IMR-90 (cell line): ENCODE measurements at regions not wholly inside any gene's neighbourhood (a gene's known extent, or its start where the extent isn't known, plus 50 kb on each side); places are given as distances from the start of the nearest gene placed in this dataset.

Experiments used
- ATAC-seq: fragments of 200-7000 bp; cut with Tn5 transposase; 2 replicates; pipeline ENCODE4 v1.9.1; 2020; ENCODE audit warnings: low read depth, mild to moderate bottlenecking, moderate library complexity
- BruUV-seq: library from RNA; stranded (reverse); fragments of 400-500 nt; replicated peaks from 2 replicates; lab custom pipeline; 2021; lab: Mats Ljungman, UMichigan
- CTCF ChIA-PET: fragments of 300-600 bp; formaldehyde crosslinking; extraction: SDS; loops from one replicate; lab custom pipeline; 2021; ENCODE audit warnings: antibody characterized with exemption; lab: Yijun Ruan, JAX
- POLR2A ChIA-PET: fragments of 300-600 bp; sonication (Branson Sonifier 250); formaldehyde crosslinking; loops from one replicate; lab custom pipeline; 2022; ENCODE audit warnings: antibody characterized with exemption; ENCODE audit not compliant: unreplicated experiment; lab: Charles Lee
- DNase-seq: peaks from one replicate; pipeline ENCODE4 v3.0.0; 2013
- H2AFZ ChIP-seq: replicated peaks from 2 replicates; pipeline ENCODE3; 2013; ENCODE audit warnings: low read length, mild to moderate bottlenecking; ENCODE audit not compliant: poor library complexity
- H2AK5ac ChIP-seq: 2 replicates; pipeline ENCODE4 v1.6.1; 2013; ENCODE audit warnings: low read depth, low read length, inconsistent platforms
- H2AK9ac ChIP-seq: replicated peaks from 2 replicates; pipeline ENCODE3; 2013; ENCODE audit warnings: mild to moderate bottlenecking, low read depth, low read length, moderate library complexity; ENCODE audit not compliant: poor library complexity
- H2BK120ac ChIP-seq: 2 replicates; pipeline ENCODE4 v1.6.1; 2013; ENCODE audit warnings: low read depth, low read length, inconsistent platforms
- H2BK15ac ChIP-seq: 3 replicates; pipeline ENCODE4 v1.6.1; 2013; ENCODE audit warnings: low read depth, low read length, inconsistent platforms
- H2BK20ac ChIP-seq: 2 replicates; pipeline ENCODE4 v1.6.1; 2013; ENCODE audit warnings: low read depth, mild to moderate bottlenecking, inconsistent platforms, low read length, moderate library complexity
- H2BK5ac ChIP-seq: 2 replicates; pipeline ENCODE4 v1.6.1; 2013; ENCODE audit warnings: mild to moderate bottlenecking, low read depth, low read length, inconsistent platforms; ENCODE audit not compliant: poor library complexity, severe bottlenecking
- H3K14ac ChIP-seq: replicated peaks from 2 replicates; pipeline ENCODE4 v1.6.1; 2013; ENCODE audit warnings: low read depth, low read length, inconsistent platforms
- H3K18ac ChIP-seq: 2 replicates; pipeline ENCODE4 v1.6.1; 2013; ENCODE audit warnings: low read depth, low read length, control low read depth
- H3K23ac ChIP-seq: 2 replicates; pipeline ENCODE4 v1.6.1; 2013; ENCODE audit warnings: low read depth, low read length, inconsistent platforms
- H3K27ac ChIP-seq: 2 replicates; pipeline ENCODE4 v1.5.1; 2013; ENCODE audit warnings: mild to moderate bottlenecking, control low read depth, low read length; ENCODE audit not compliant: insufficient read depth
- H3K27me3 ChIP-seq: 2 replicates; pipeline ENCODE4 v1.6.1; 2013; ENCODE audit warnings: low read length; ENCODE audit not compliant: control insufficient read depth, insufficient read depth
- H3K36me3 ChIP-seq: 2 replicates; pipeline ENCODE4 v1.6.1; 2013; ENCODE audit warnings: low read length, mixed read lengths; ENCODE audit not compliant: control insufficient read depth, insufficient read depth
- H3K4ac ChIP-seq: 2 replicates; pipeline ENCODE4 v1.6.1; 2013; ENCODE audit warnings: low read depth, low read length, inconsistent platforms
- H3K4me1 ChIP-seq: 2 replicates; pipeline ENCODE4 v1.6.1; 2013; ENCODE audit warnings: low read length, mixed read lengths; ENCODE audit not compliant: control insufficient read depth, insufficient read depth
- H3K4me2 ChIP-seq: 2 replicates; pipeline ENCODE4 v1.6.1; 2013; ENCODE audit warnings: low read depth, mild to moderate bottlenecking, control low read depth, low read length, moderate library complexity
- H3K4me3 ChIP-seq: 2 replicates; pipeline ENCODE4 v1.5.1; 2013; ENCODE audit warnings: low read depth, mild to moderate bottlenecking, control low read depth, low read length, moderate library complexity; ENCODE audit not compliant: insufficient read depth
- H3K56ac ChIP-seq: 2 replicates; pipeline ENCODE4 v1.6.1; 2013; ENCODE audit warnings: low read length, inconsistent platforms; ENCODE audit not compliant: insufficient read depth; ENCODE audit errors: extremely low read depth
- H3K79me1 ChIP-seq, 2 experiments: 2 replicates each; pipeline ENCODE4 v1.6.1; 2013; ENCODE audit warnings: low read length in 2 of 2, inconsistent platforms in 1 of 2, low read depth in 1 of 2
- H3K9ac ChIP-seq: 2 replicates; pipeline ENCODE4 v1.6.1; 2013; ENCODE audit warnings: low read depth, low read length, control low read depth
- H3K9me1 ChIP-seq: 2 replicates; pipeline ENCODE4 v1.6.1; 2013; ENCODE audit warnings: low read length, inconsistent platforms; ENCODE audit not compliant: insufficient read depth
- H3K9me3 ChIP-seq: 2 replicates; pipeline ENCODE4 v1.6.1; 2013; ENCODE audit warnings: low read length; ENCODE audit not compliant: control insufficient read depth, insufficient read depth
- H4K20me1 ChIP-seq: 2 replicates; pipeline ENCODE4 v1.6.1; 2013; ENCODE audit warnings: low read length, inconsistent platforms; ENCODE audit not compliant: insufficient read depth
- H4K5ac ChIP-seq: 2 replicates; pipeline ENCODE4 v1.6.1; 2013; ENCODE audit warnings: mild to moderate bottlenecking, low read depth, low read length, control low read depth
- H4K8ac ChIP-seq, 2 experiments: 2 replicates each; pipeline ENCODE4 v1.6.1; 2013; ENCODE audit warnings: low read depth in 2 of 2, low read length in 2 of 2, control low read depth in 1 of 2, inconsistent platforms in 1 of 2
- H4K91ac ChIP-seq: 2 replicates; pipeline ENCODE4 v1.6.1; 2013; ENCODE audit warnings: low read depth, low read length, inconsistent platforms; ENCODE audit not compliant: insufficient read depth
- BHLHE40 ChIP-seq: fragments of 150-350 bp; IDR thresholded peaks from 2 replicates; pipeline ENCODE4 v1.6.1; 2016; ENCODE audit warnings: mild to moderate bottlenecking, low read depth, low read length
- CEBPB ChIP-seq: IDR thresholded peaks from 2 replicates; pipeline ENCODE4 v1.6.1; 2012; ENCODE audit warnings: low read depth, low read length, improper control_type of control experiment
- CHD1 ChIP-seq: IDR thresholded peaks from 2 replicates; pipeline ENCODE4 v1.6.1; 2012; ENCODE audit warnings: low read depth, low read length, improper control_type of control experiment
- CTCF ChIP-seq: conservative IDR thresholded peaks from 2 replicates; pipeline ENCODE4 v1.5.1; 2012; ENCODE audit warnings: mild to moderate bottlenecking, low read depth, low read length, improper control_type of control experiment
- ELK1 ChIP-seq: fragments of 150-350 bp; IDR thresholded peaks from 2 replicates; pipeline ENCODE4 v1.6.1; 2016; ENCODE audit warnings: low read depth, mild to moderate bottlenecking, low read length, moderate library complexity, borderline replicate concordance
- FOS ChIP-seq: fragments of 150-350 bp; IDR thresholded peaks from 2 replicates; pipeline ENCODE4 v1.6.1; 2016; ENCODE audit warnings: low read depth, low read length
- MAFK ChIP-seq: IDR thresholded peaks from 2 replicates; pipeline ENCODE4 v1.6.1; 2012; ENCODE audit warnings: low read depth, low read length, improper control_type of control experiment
- MAZ ChIP-seq: IDR thresholded peaks from 2 replicates; pipeline ENCODE4 v1.6.1; 2012; ENCODE audit warnings: low read depth, mild to moderate bottlenecking, low read length, improper control_type of control experiment, moderate library complexity, borderline replicate concordance
- MXI1 ChIP-seq: IDR thresholded peaks from 2 replicates; pipeline ENCODE4 v1.6.1; 2012; ENCODE audit warnings: low read depth, mild to moderate bottlenecking, low read length, moderate library complexity, borderline replicate concordance
- NFE2L2 ChIP-seq: fragments of 150-350 bp; IDR thresholded peaks from 2 replicates; pipeline ENCODE4 v1.6.1; 2016; ENCODE audit warnings: low read depth, mild to moderate bottlenecking, low read length
- POLR2A ChIP-seq: IDR thresholded peaks from 2 replicates; pipeline ENCODE4 v1.6.1; 2012; ENCODE audit warnings: mild to moderate bottlenecking, low read depth, low read length
- RAD21 ChIP-seq: IDR thresholded peaks from 2 replicates; pipeline ENCODE4 v1.6.1; 2012; ENCODE audit warnings: low read length, improper control_type of control experiment
- RCOR1 ChIP-seq: IDR thresholded peaks from 2 replicates; pipeline ENCODE4 v1.6.1; 2012; ENCODE audit warnings: mild to moderate bottlenecking, low read length, improper control_type of control experiment; ENCODE audit not compliant: insufficient replicate concordance
- RFX5 ChIP-seq: IDR thresholded peaks from 2 replicates; pipeline ENCODE4 v1.8.0; 2012; ENCODE audit warnings: low read depth, mild to moderate bottlenecking, low read length, moderate library complexity
- SMC3 ChIP-seq: fragments of 150-350 bp; IDR thresholded peaks from 2 replicates; pipeline ENCODE4 v1.6.1; 2016; ENCODE audit warnings: low read depth, mild to moderate bottlenecking, antibody characterized with exemption, low read length, moderate library complexity
- USF2 ChIP-seq: fragments of 150-350 bp; IDR thresholded peaks from 2 replicates; pipeline ENCODE4 v1.6.1; 2017; ENCODE audit warnings: mild to moderate bottlenecking, antibody characterized with exemption, low read length, low read depth
- dilution Hi-C: fragments of 300-500 bp; cut with HindIII; formaldehyde crosslinking; loops from one replicate; pipeline ENCODE4 v1.14.3; 2018; ENCODE audit warnings: low sequenced_read_pairs; ENCODE audit not compliant: unreplicated experiment
- in situ Hi-C: fragments of 300-500 bp; cut with MboI; formaldehyde crosslinking; loops from 3 replicates; pipeline ENCODE4 v1.14.3; 2019; ENCODE audit warnings: low sequenced_read_pairs, inconsistent platforms, mixed read lengths
- intact Hi-C: fragments of 100-400 bp; cut with micrococcal nuclease; formaldehyde crosslinking; loops from 2 replicates; pipeline ENCODE4 v1.10.0; 2022

DNA sequence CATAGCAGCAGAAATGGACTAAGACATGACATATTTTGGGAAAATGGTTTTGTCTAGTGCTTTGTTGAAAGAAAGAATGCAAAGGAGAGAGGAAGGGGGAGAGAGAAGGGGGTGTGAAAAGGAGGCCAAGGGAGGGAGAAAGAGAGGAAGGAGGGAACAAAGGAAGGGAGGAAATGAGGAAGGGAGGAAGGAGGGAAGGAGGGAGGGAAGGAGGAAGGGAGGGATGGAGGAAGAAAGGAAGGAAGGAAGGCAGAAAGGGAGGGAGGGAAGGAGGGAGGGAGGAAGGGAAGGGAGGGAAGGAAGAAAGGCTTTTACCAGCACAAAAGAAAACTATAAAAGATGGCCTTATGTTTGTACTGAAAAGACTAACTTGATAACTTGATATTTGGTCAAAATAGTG, 65.1 kb upstream of the ST8SIA6 start:
- peak overlapping the region; percentile 15 for H2BK5ac ChIP-seq
- H3K36me3 ChIP-seq, result no peaks in the 10 kb centered on the region
- dilution Hi-C loops, result no loop called here
- no peak overlapping the region for H3K4me2 ChIP-seq
- H2AK9ac ChIP-seq, result no peak overlapping the region
- H3K27ac ChIP-seq, result no peak overlapping the region
- 0 out of 2 replicates have a peak overlapping the region, but pooled peaks have one; percentile 10 for H2BK20ac ChIP-seq
- no TSS peak for BruUV-seq
- H3K18ac ChIP-seq, result no peak overlapping the region
- intact Hi-C loops, result loop anchor here (5.0 kb wide), 1 partner anchor 78 kb away; no protein-coding TSS in a partner anchor
- no peak for ATAC-seq
- no peak overlapping the region for H3K4me3 ChIP-seq
- 0 out of 2 replicates have a peak overlapping the region, but pooled peaks have one; percentile 10 for H2BK120ac ChIP-seq
- ChIA-PET CTCF (no interaction called here), POLR2A (no interaction called here)
- H3K9me1 ChIP-seq, result no peaks in the 10 kb centered on the region
- no peak overlapping the region for H3K9ac ChIP-seq
- H3K4me1 ChIP-seq, result no peaks in the 10 kb centered on the region
- H4K91ac ChIP-seq, result peak overlapping the region; percentile 40; the same call in 1 of the 2 replicates
- no peak overlapping the region; the same call in 2 of the 3 replicates for H2BK15ac ChIP-seq
- no peak overlapping the region for H4K8ac ChIP-seq
- no peak overlapping the region for H2AFZ ChIP-seq
- H3K79me1 ChIP-seq, result no peaks in the 10 kb centered on the region
- peak overlapping the region; percentile 62; the same call in 1 of the 2 replicates for H2AK5ac ChIP-seq
- DNase-seq, result no peak
- no peaks in the 10 kb centered on the region for H4K20me1 ChIP-seq
- H3K23ac ChIP-seq, result no peak overlapping the region
- no peak overlapping the region for H4K5ac ChIP-seq
- H3K56ac ChIP-seq, result no peak overlapping the region
- H3K4ac ChIP-seq, result 0 out of 2 replicates have a peak overlapping the region, but pooled peaks have one; percentile 13
- H3K14ac ChIP-seq, result no peak overlapping the region; the same call in 1 of the 2 replicates
- no peaks in the 10 kb centered on the region for H3K27me3 ChIP-seq
- no peak for TF ChIP-seq SMC3
- TF ChIP-seq MAFK, result no peak
- TF ChIP-seq RFX5, result no peak
- TF ChIP-seq ELK1, result no peak
- TF ChIP-seq FOS, result no peak
- no peak for TF ChIP-seq MAZ
- no peak for TF ChIP-seq CHD1
- TF ChIP-seq RAD21, result no peak
- TF ChIP-seq BHLHE40, result no peak
- no peak for TF ChIP-seq MXI1
- no peak for TF ChIP-seq CTCF
- TF ChIP-seq NFE2L2, result no peak
- no peak for TF ChIP-seq USF2
- TF ChIP-seq POLR2A, result no peak
- TF ChIP-seq CEBPB, result no peak
- no peak for TF ChIP-seq RCOR1
- in situ Hi-C loops, result no loop called here
- no peaks in the 10 kb centered on the region for H3K9me3 ChIP-seq
